Sigmoid colon (tissue), 6 donors: ENCODE measurements at regions not wholly inside any gene's neighbourhood (a gene's known extent, or its start where the extent isn't known, plus 50 kb on each side); places are given as distances from the start of the nearest gene placed in this dataset.
"Not testable (repeated sequence)": the region's sequence is repeated elsewhere in the genome, so short reads cannot be mapped to it uniquely, and the experiment has no call there.

ENCODE experiments used
- DNase-seq: peaks from one replicate; pipeline ENCODE4 v3.0.0-alpha.2; 2019
- H3K27ac ChIP-seq, 4 donors: fragments of 200-600 bp; sonication (generic); one replicate each; pipeline ENCODE4 v1.5.1; 2016 to 2019; ENCODE audit warnings: mild to moderate bottlenecking in 1 of 4
- H3K27me3 ChIP-seq, 3 donors: fragments of 200-600 bp; sonication (generic); one replicate each; pipeline ENCODE4 v1.5.1; 2019; ENCODE audit warnings: mild to moderate bottlenecking in 1 of 3
- H3K36me3 ChIP-seq, 4 donors: fragments of 200-600 bp; sonication (generic); one replicate each; pipeline ENCODE4 v1.5.1; 2016 to 2019
- H3K4me1 ChIP-seq, 4 donors: fragments of 200-600 bp; sonication (generic); one replicate each; pipeline ENCODE4 v1.5.1; 2017 to 2019
- H3K4me3 ChIP-seq, 4 donors: fragments of 200-600 bp; sonication (generic); one replicate each; pipeline ENCODE4 v1.5.1; 2017 to 2019; ENCODE audit warnings: mild to moderate bottlenecking in 2 of 4, moderate library complexity in 1 of 4
- H3K9me3 ChIP-seq, 4 donors: fragments of 200-600 bp in 3 of 4; sonication (generic) in 3 of 4; one replicate each; pipeline versions ENCODE4 v1.5.1 to v1.6.1; 2013 to 2019
- EP300 ChIP-seq, 4 donors: sonication (generic); formaldehyde crosslinking; IDR thresholded peaks; one replicate each; pipeline ENCODE4 v1.6.1; 2017; ENCODE audit warnings: antibody characterized with exemption in 4 of 4
- POLR2A ChIP-seq, 2 donors: fragments of 450-650 bp; IDR thresholded peaks; one replicate each; pipeline ENCODE4 v1.6.1; 2016; ENCODE audit warnings: antibody characterized with exemption in 2 of 2, mild to moderate bottlenecking in 2 of 2, moderate library complexity in 2 of 2
- POLR2AphosphoS5 ChIP-seq, 4 donors: sonication (generic); formaldehyde crosslinking; IDR thresholded peaks; one replicate each; pipeline ENCODE4 v1.6.1; 2017; ENCODE audit warnings: antibody characterized with exemption in 4 of 4
- WGBS, 2 donors: extraction: QIAGEN DNeasy Blood & Tissue Kit; methylation state at CpG; one replicate each; pipeline ENCODE4 v1.1.7; 2013; 5-methylcytosine and 5-hydroxymethylcytosine counted together
- intact Hi-C: fragments of 100-400 bp; cut with DNase I; formaldehyde crosslinking; loops from one replicate; pipeline ENCODE4 v1.15.1; 2023
- TF ChIP-seq, protein P1 (sequence below), 4 experiments: fragments of 450-650 bp in 3 of 4; fragments of 200-600 bp in 1 of 4; IDR thresholded peaks; one replicate each; pipeline ENCODE4 v1.5.1; 2016 to 2019; ENCODE audit warnings: antibody characterized with exemption in 4 of 4, mild to moderate bottlenecking in 3 of 4, moderate library complexity in 2 of 4
- donor health status: healthy with polysubstance abuse.
- donor health status: healthy.

DNA sequence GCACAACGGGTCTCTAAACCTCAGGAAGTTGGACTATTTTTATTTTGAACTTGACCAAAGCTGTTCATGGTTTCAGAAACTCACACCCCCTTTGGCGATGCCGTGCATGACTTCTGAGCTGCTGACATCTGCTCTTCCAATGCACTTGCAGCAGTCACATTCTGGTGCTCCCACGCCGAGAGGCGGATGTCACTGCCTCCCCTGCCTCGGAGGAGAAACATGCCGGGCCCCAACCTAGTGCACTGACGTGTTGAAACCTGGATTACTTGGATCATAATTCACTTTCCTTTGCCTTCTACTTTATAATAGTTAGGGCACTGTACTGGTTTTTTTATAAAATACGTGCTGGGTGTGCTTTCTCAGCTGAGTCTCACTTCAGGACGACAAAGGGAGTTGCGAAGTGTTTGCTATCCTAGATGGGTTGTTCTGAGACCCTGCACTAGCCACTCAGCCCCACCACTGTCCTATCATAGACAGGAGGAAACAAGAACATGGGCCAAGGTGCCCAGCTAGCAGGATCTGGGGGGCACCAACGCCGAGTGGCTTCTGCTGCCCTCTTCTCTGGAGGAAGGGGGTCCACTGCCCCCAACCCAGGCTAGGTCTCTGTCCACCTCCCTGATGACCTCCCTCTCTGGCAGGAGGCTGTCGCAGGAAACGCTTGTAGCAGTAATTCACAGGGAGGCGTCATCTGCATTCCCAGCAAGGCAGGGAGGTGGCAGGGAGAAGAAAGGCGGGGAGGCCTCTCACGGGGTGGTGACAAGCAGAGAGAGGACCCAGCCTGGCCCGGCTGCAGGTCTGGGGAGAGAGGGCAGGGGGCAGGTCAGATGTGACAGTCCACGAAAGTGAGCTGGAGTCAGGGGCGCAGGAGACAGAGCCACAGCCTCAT lies 158.8 kb upstream of the IQSEC1 start:
- Histone ChIP-seq H3K4me3 (no peak overlapping the region), H3K36me3 (no peaks in the 10 kb centered on the region), H3K27me3 (peaks cover 0 to 40% (median 0%) of the 10 kb centered on the region in 3 donors), H3K9me3 (no peaks in the 10 kb centered on the region), H3K27ac (no peak overlapping the region), H3K4me1 (no peaks in the 10 kb centered on the region)
- no peak for DNase-seq
- intact Hi-C loops: no loop called here
- TF ChIP-seq, protein P1, sequence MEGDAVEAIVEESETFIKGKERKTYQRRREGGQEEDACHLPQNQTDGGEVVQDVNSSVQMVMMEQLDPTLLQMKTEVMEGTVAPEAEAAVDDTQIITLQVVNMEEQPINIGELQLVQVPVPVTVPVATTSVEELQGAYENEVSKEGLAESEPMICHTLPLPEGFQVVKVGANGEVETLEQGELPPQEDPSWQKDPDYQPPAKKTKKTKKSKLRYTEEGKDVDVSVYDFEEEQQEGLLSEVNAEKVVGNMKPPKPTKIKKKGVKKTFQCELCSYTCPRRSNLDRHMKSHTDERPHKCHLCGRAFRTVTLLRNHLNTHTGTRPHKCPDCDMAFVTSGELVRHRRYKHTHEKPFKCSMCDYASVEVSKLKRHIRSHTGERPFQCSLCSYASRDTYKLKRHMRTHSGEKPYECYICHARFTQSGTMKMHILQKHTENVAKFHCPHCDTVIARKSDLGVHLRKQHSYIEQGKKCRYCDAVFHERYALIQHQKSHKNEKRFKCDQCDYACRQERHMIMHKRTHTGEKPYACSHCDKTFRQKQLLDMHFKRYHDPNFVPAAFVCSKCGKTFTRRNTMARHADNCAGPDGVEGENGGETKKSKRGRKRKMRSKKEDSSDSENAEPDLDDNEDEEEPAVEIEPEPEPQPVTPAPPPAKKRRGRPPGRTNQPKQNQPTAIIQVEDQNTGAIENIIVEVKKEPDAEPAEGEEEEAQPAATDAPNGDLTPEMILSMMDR (IDR thresholded peaks at IDR 0.05): no peak
- no peak for TF ChIP-seq POLR2A (IDR thresholded peaks at IDR 0.05)
- no peak for TF ChIP-seq POLR2AphosphoS5 (IDR thresholded peaks at IDR 0.05)
- TF ChIP-seq EP300 (IDR thresholded peaks at IDR 0.05): no peak
- 65 to 70% methylated on average over 22 of the region's 22 CpGs for WGBS, 2 donors

DNA sequence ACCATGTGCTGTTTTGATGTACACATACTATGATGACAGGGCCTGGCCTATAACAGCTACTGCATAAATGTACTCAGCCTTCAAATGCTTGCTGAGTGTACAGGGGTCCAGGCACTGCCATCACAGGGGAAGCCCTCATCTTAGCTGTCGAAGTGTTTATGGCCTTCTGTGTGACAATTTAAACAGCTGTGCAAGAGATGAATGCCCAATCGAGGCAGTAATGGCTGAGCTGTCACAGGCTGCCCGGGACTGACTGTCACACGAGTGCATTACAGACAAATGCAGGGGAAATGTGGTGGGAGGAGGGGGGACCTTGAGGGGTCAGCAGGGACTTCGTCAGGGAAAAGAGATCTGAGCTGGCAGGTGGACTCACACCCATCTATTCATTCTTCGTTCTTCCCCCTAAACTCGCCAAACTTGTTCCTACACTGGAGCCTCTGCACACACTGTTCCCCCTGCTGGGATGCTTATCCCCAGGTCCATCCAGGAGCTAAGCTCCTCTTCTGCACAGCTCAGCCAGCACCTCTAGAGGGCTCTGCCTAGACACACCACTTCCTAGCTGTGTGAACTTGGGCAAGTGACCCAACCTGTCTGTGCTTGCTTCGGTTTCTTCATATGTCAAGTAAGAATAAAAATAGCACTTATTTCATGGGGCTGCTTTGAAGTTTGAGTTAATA lies 156.2 kb upstream of the IQSEC1 start:
- Histone ChIP-seq H3K27me3 (peaks cover 0 to 22% (median 0%) of the 10 kb centered on the region in 3 donors), H3K4me3 (no peak overlapping the region), H3K27ac (no peak overlapping the region), H3K4me1 (no peaks in the 10 kb centered on the region), H3K36me3 (no peaks in the 10 kb centered on the region), H3K9me3 (no peaks in the 10 kb centered on the region)
- 27 to 62% methylated on average over 8 of the region's 8 CpGs for WGBS, 2 donors
- TF ChIP-seq EP300 (IDR thresholded peaks at IDR 0.05) (no peak), POLR2A (IDR thresholded peaks at IDR 0.05) (no peak), POLR2AphosphoS5 (IDR thresholded peaks at IDR 0.05) (no peak)
- TF ChIP-seq, protein P1 (IDR thresholded peaks at IDR 0.05): no peak
- no peak for DNase-seq
- intact Hi-C loops: no loop called here

- peaks cover 0 to 15% (median 0%) of the 10 kb centered on the region in 3 donors for H3K27me3 ChIP-seq
- 81 to 90% methylated on average over 3 of the region's 3 CpGs for WGBS, 2 donors
- no peaks in the 10 kb centered on the region for H3K9me3 ChIP-seq
- intact Hi-C loops: no loop called here
- no peaks in the 10 kb centered on the region for H3K36me3 ChIP-seq
- TF ChIP-seq, protein P1 (IDR thresholded peaks at IDR 0.05): no peak
- TF ChIP-seq EP300 (IDR thresholded peaks at IDR 0.05) (no peak), POLR2AphosphoS5 (IDR thresholded peaks at IDR 0.05) (no peak), POLR2A (IDR thresholded peaks at IDR 0.05) (no peak)
- no peak overlapping the region for H3K27ac ChIP-seq
- no peak overlapping the region for H3K4me3 ChIP-seq
- DNase-seq: no peak
- H3K4me1 ChIP-seq: no peaks in the 10 kb centered on the region
Observed at GRCh38 chr3:13228584-13228983, 155.4 kb upstream of the IQSEC1 start.

- WGBS, 2 donors: 75 to 80% methylated on average over 12 of the region's 12 CpGs
- H3K27ac ChIP-seq, DNase-seq, H3K4me3 ChIP-seq, H3K9me3 ChIP-seq, intact Hi-C loops, H3K4me1 ChIP-seq, H3K36me3 ChIP-seq: not testable (repeated sequence)
- peaks cover 0 to 11% (median 0%) of the 10 kb centered on the region in 3 donors for H3K27me3 ChIP-seq
Observed at GRCh38 chr3:13228169-13228568, 154.9 kb upstream of the IQSEC1 start.
